ENCODE measurements at regions not wholly inside any gene's neighbourhood (a gene's known extent, or its start where the extent isn't known, plus 50 kb on each side); places are given as distances from the start of the nearest gene placed in this dataset.

- no peaks in the 10 kb centered on the region for H3K9me3 ChIP-seq (ENCODE audit: control insufficient read depth, insufficient read depth, low read length)
- no peak overlapping the region for H3K4me3 ChIP-seq (ENCODE audit: low read depth, low read length)
- no peaks in the 10 kb centered on the region for H3K27me3 ChIP-seq (ENCODE audit: control insufficient read depth, insufficient read depth, low read length)
- H3K4me1 ChIP-seq (ENCODE audit: control insufficient read depth, insufficient read depth, low read length) = peaks cover 3% of the 10 kb centered on the region
- H3K9ac ChIP-seq (ENCODE audit: low read depth, low read length) = no peak overlapping the region
- H3K36me3 ChIP-seq (ENCODE audit: control insufficient read depth, insufficient read depth, low read length) = no peaks in the 10 kb centered on the region
These were observed 692.4 kb downstream of the CPS1 start for GRCh38 chr2:211248841-211249240.

GRCh38 chr2:211251016-211251415, 694.6 kb downstream of the CPS1 start:
- Histone ChIP-seq H3K9ac (ENCODE audit: low read depth, low read length) (no peak overlapping the region), H3K27me3 (ENCODE audit: control insufficient read depth, insufficient read depth, low read length) (no peaks in the 10 kb centered on the region), H3K9me3 (ENCODE audit: control insufficient read depth, insufficient read depth, low read length) (no peaks in the 10 kb centered on the region), H3K4me3 (ENCODE audit: low read depth, low read length) (no peak overlapping the region), H3K36me3 (ENCODE audit: control insufficient read depth, insufficient read depth, low read length) (no peaks in the 10 kb centered on the region), H3K4me1 (ENCODE audit: control insufficient read depth, insufficient read depth, low read length) (peaks cover 3% of the 10 kb centered on the region)

- no peaks in the 10 kb centered on the region for H3K4me1 ChIP-seq (ENCODE audit: control insufficient read depth, insufficient read depth, low read length)
- no peaks in the 10 kb centered on the region for H3K36me3 ChIP-seq (ENCODE audit: control insufficient read depth, insufficient read depth, low read length)
- H3K9me3 ChIP-seq (ENCODE audit: control insufficient read depth, insufficient read depth, low read length) = no peaks in the 10 kb centered on the region
- no peak overlapping the region for H3K4me3 ChIP-seq (ENCODE audit: low read depth, low read length)
- no peaks in the 10 kb centered on the region for H3K27me3 ChIP-seq (ENCODE audit: control insufficient read depth, insufficient read depth, low read length)
- H3K9ac ChIP-seq (ENCODE audit: low read depth, low read length) = no peak overlapping the region
These were observed 702.4 kb downstream of the CPS1 start for GRCh38 chr2:211258646-211259335.

GRCh38 chr2:211259831-211260476, 703.6 kb downstream of the CPS1 start:
- Histone ChIP-seq H3K4me3 (ENCODE audit: low read depth, low read length) (no peak overlapping the region), H3K4me1 (ENCODE audit: control insufficient read depth, insufficient read depth, low read length) (no peaks in the 10 kb centered on the region), H3K27me3 (ENCODE audit: control insufficient read depth, insufficient read depth, low read length) (no peaks in the 10 kb centered on the region), H3K36me3 (ENCODE audit: control insufficient read depth, insufficient read depth, low read length) (no peaks in the 10 kb centered on the region), H3K9ac (ENCODE audit: low read depth, low read length) (no peak overlapping the region), H3K9me3 (ENCODE audit: control insufficient read depth, insufficient read depth, low read length) (no peaks in the 10 kb centered on the region)

GRCh38 chr2:211270257-211270656, 713.9 kb downstream of the CPS1 start:
- no peaks in the 10 kb centered on the region for H3K4me1 ChIP-seq (ENCODE audit: control insufficient read depth, insufficient read depth, low read length)
- H3K9me3 ChIP-seq (ENCODE audit: control insufficient read depth, insufficient read depth, low read length) = no peaks in the 10 kb centered on the region
- no peak overlapping the region for H3K9ac ChIP-seq (ENCODE audit: low read depth, low read length)
- H3K36me3 ChIP-seq (ENCODE audit: control insufficient read depth, insufficient read depth, low read length) = no peaks in the 10 kb centered on the region
- H3K27me3 ChIP-seq (ENCODE audit: control insufficient read depth, insufficient read depth, low read length) = no peaks in the 10 kb centered on the region
- H3K4me3 ChIP-seq (ENCODE audit: low read depth, low read length) = no peak overlapping the region

GRCh38 chr2:211281430-211282073, 725.2 kb downstream of the CPS1 start:
- H3K27me3 ChIP-seq (ENCODE audit: control insufficient read depth, insufficient read depth, low read length) = no peaks in the 10 kb centered on the region
- H3K4me3 ChIP-seq (ENCODE audit: low read depth, low read length) = no peak overlapping the region
- peaks cover 5% of the 10 kb centered on the region for H3K4me1 ChIP-seq (ENCODE audit: control insufficient read depth, insufficient read depth, low read length)
- H3K36me3 ChIP-seq (ENCODE audit: control insufficient read depth, insufficient read depth, low read length) = no peaks in the 10 kb centered on the region
- H3K9me3 ChIP-seq (ENCODE audit: control insufficient read depth, insufficient read depth, low read length) = no peaks in the 10 kb centered on the region
- no peak overlapping the region for H3K9ac ChIP-seq (ENCODE audit: low read depth, low read length)

- no peak overlapping the region for H3K4me3 ChIP-seq (ENCODE audit: low read depth, low read length)
- H3K9me3 ChIP-seq (ENCODE audit: control insufficient read depth, insufficient read depth, low read length) = no peaks in the 10 kb centered on the region
- no peak overlapping the region for H3K9ac ChIP-seq (ENCODE audit: low read depth, low read length)
- no peaks in the 10 kb centered on the region for H3K27me3 ChIP-seq (ENCODE audit: control insufficient read depth, insufficient read depth, low read length)
- peaks cover 9% of the 10 kb centered on the region for H3K4me1 ChIP-seq (ENCODE audit: control insufficient read depth, insufficient read depth, low read length)
- no peaks in the 10 kb centered on the region for H3K36me3 ChIP-seq (ENCODE audit: control insufficient read depth, insufficient read depth, low read length)
These were observed 746.3 kb downstream of the CPS1 start for GRCh38 chr2:211302676-211303075.

- no peaks in the 10 kb centered on the region for H3K36me3 ChIP-seq (ENCODE audit: control insufficient read depth, insufficient read depth, low read length)
- H3K4me1 ChIP-seq (ENCODE audit: control insufficient read depth, insufficient read depth, low read length) = peaks cover 9% of the 10 kb centered on the region
- H3K9ac ChIP-seq (ENCODE audit: low read depth, low read length) = no peak overlapping the region
- H3K9me3 ChIP-seq (ENCODE audit: control insufficient read depth, insufficient read depth, low read length) = no peaks in the 10 kb centered on the region
- H3K4me3 ChIP-seq (ENCODE audit: low read depth, low read length) = no peak overlapping the region
- H3K27me3 ChIP-seq (ENCODE audit: control insufficient read depth, insufficient read depth, low read length) = no peaks in the 10 kb centered on the region
These were observed 750.5 kb downstream of the CPS1 start for GRCh38 chr2:211306929-211307328.

Measured in iPS-15b (cell line).